ENCODE measurements at regions not wholly inside any gene's neighbourhood (a gene's known extent, or its start where the extent isn't known, plus 50 kb on each side); places are given as distances from the start of the nearest gene placed in this dataset.
"Not testable (repeated sequence)": the region's sequence is repeated elsewhere in the genome, so short reads cannot be mapped to it uniquely, and the experiment has no call there.

DNA sequence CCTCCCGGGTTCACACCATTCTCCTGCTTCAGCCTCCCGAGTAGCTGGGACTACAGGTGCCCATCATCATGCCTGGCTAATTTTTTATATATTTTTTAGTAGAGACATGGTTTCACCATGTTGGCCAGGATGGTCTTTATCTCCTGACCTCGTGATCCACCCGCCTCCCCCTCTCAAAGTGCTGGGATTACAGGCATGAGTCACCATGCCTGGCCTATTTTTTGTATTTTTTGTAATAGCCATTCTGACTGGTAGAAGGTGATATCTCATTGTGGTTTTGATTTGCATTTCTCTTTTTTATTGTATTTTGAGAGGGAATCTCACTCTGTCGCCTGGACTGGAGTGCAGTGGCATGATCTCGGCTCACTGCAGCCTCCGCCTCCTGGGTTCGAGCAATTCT lies 139.6 kb upstream of the TNPO1 start:
- H2AK5ac ChIP-seq (ENCODE audit: low read depth, low read length); H2BK20ac ChIP-seq (ENCODE audit: low read depth, low read length); H3K23ac ChIP-seq (ENCODE audit: low read depth, low read length); H4K20me1 ChIP-seq (ENCODE audit: insufficient read depth, low read length); intact Hi-C loops (cut with micrococcal nuclease); dilution Hi-C loops (cut with HindIII; ENCODE audit: low sequenced_read_pairs, unreplicated experiment); CTCF ChIA-PET; H3K9ac ChIP-seq (ENCODE audit: low read depth, low read length); H4K91ac ChIP-seq (ENCODE audit: insufficient read depth, low read depth, low read length); H3K27ac ChIP-seq (ENCODE audit: insufficient read depth, low read length); H4K8ac ChIP-seq (ENCODE audit: low read depth in 2 of 2, low read length in 2 of 2); POLR2A ChIA-PET (ENCODE audit: unreplicated experiment); H3K9me3 ChIP-seq (ENCODE audit: control insufficient read depth, insufficient read depth, low read length); H4K5ac ChIP-seq (ENCODE audit: low read depth, low read length); H2AK9ac ChIP-seq (replicated peaks; ENCODE audit: low read depth, low read length, poor library complexity); H2BK120ac ChIP-seq (ENCODE audit: low read depth, low read length); H3K79me1 ChIP-seq (ENCODE audit: low read depth in 1 of 2, low read length in 2 of 2); H3K27me3 ChIP-seq (ENCODE audit: control insufficient read depth, insufficient read depth, low read length); H3K4me1 ChIP-seq (ENCODE audit: control insufficient read depth, insufficient read depth, low read length); H3K36me3 ChIP-seq (ENCODE audit: control insufficient read depth, insufficient read depth, low read length); H3K4me3 ChIP-seq (ENCODE audit: insufficient read depth, low read depth, low read length); H3K4me2 ChIP-seq (ENCODE audit: low read depth, low read length); H2AFZ ChIP-seq (replicated peaks; ENCODE audit: low read length, poor library complexity); H3K4ac ChIP-seq (ENCODE audit: low read depth, low read length); H3K14ac ChIP-seq (replicated peaks; ENCODE audit: low read depth, low read length); H3K9me1 ChIP-seq (ENCODE audit: insufficient read depth, low read length); H2BK5ac ChIP-seq (ENCODE audit: low read depth, low read length, poor library complexity, severe bottlenecking); ATAC-seq (ENCODE audit: low read depth); BruUV-seq (replicated peaks); H3K56ac ChIP-seq (ENCODE audit: extremely low read depth, insufficient read depth, low read length); H3K18ac ChIP-seq (ENCODE audit: low read depth, low read length); H2BK15ac ChIP-seq (ENCODE audit: low read depth, low read length); in situ Hi-C loops (cut with MboI; ENCODE audit: low sequenced_read_pairs); DNase-seq: not testable (repeated sequence)
- WGBS, 2 experiments (ENCODE audit: extremely low coverage in 2 of 2, insufficient read length in 1 of 2): no CpG with 5 or more reads among the region's 8 CpGs
